Ishikawa (cell line): ENCODE measurements at regions not wholly inside any gene's neighbourhood (a gene's known extent, or its start where the extent isn't known, plus 50 kb on each side); places are given as distances from the start of the nearest gene placed in this dataset.

Source experiments
- CEBPB ChIP-seq: IDR thresholded peaks from 2 replicates; pipeline ENCODE4 v1.6.1; 2012
- CREB1 ChIP-seq: IDR thresholded peaks from 2 replicates; pipeline ENCODE4 v1.6.1; 2012; ENCODE audit warnings: low read depth
- EGR1 ChIP-seq: IDR thresholded peaks from 2 replicates; pipeline ENCODE4 v1.6.1; 2012
- EP300 ChIP-seq: IDR thresholded peaks from 2 replicates; pipeline ENCODE4 v1.6.1; 2012; ENCODE audit warnings: borderline replicate concordance
- FOXM1 ChIP-seq: IDR thresholded peaks from 2 replicates; pipeline ENCODE4 v1.6.1; 2012; ENCODE audit warnings: low read depth, borderline replicate concordance
- MAX ChIP-seq: IDR thresholded peaks from 2 replicates; pipeline ENCODE4 v1.6.1; 2012
- RAD21 ChIP-seq: IDR thresholded peaks from 2 replicates; pipeline ENCODE4 v1.6.1; 2012; ENCODE audit warnings: low read depth
- REST ChIP-seq: IDR thresholded peaks from 2 replicates; pipeline ENCODE4 v1.6.1; 2012; ENCODE audit warnings: low read depth, mild to moderate bottlenecking
- TCF12 ChIP-seq: IDR thresholded peaks from 2 replicates; pipeline ENCODE4 v1.6.1; 2012; ENCODE audit warnings: low read depth
- TEAD4 ChIP-seq: IDR thresholded peaks from 2 replicates; pipeline ENCODE4 v1.6.1; 2012
- YY1 ChIP-seq: IDR thresholded peaks from 2 replicates; pipeline ENCODE4 v1.6.1; 2012; ENCODE audit warnings: low read depth

DNA sequence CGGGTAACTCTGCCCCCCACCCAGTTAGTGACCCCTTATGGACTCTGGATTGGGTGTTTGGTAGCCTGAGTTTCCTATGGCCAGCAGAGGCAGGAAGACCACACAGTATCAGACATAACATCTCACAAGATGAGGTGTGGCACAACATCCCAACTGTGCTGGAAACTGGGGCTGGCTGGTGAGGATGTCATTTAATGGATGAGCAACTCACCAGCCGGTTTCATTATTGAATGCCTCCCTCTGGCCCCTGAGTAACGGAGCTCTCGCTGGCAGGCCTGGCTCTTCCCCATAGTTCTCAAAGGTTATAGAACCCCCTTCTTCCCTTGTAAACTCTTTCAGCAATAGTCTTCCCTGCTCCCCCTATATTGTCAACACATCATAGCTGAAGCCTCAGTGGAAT is 195.0 kb downstream of the BCL11A start:
- TF ChIP-seq REST = no peak
- TF ChIP-seq CREB1 = no peak
- no peak for TF ChIP-seq EP300
- no peak for TF ChIP-seq FOXM1
- TF ChIP-seq YY1 = no peak
- no peak for TF ChIP-seq MAX
- TF ChIP-seq EGR1 = no peak
- no peak for TF ChIP-seq TEAD4
- no peak for TF ChIP-seq TCF12
- TF ChIP-seq CEBPB = no peak
- TF ChIP-seq RAD21 = no peak
